Left colon (tissue), 2 donors: ENCODE measurements at regions not wholly inside any gene's neighbourhood (a gene's known extent, or its start where the extent isn't known, plus 50 kb on each side); places are given as distances from the start of the nearest gene placed in this dataset.
"Not testable (repeated sequence)": the region's sequence is repeated elsewhere in the genome, so short reads cannot be mapped to it uniquely, and the experiment has no call there.

Experiments used
- ATAC-seq: fragments of 200-7000 bp; cut with Tn5 transposase; one replicate; pipeline ENCODE4 v1.9.1; 2020; ENCODE audit warnings: mild to moderate bottlenecking, moderate library complexity
- DNase-seq, 2 donors: peaks; one replicate each; pipeline ENCODE4 v3.0.0-alpha.2; 2020
- intact Hi-C, 2 donors: fragments of 100-400 bp; cut with DNase I in 1 of 2; cut with micrococcal nuclease in 1 of 2; formaldehyde crosslinking; loops; one replicate each; pipeline versions ENCODE4 v1.11.2 to v1.14.0; 2022; cut with DNase I, micrococcal nuclease
- donor health status: DM: no; HTN: no; CAD: no.
- donor health status: DM: yes; HTN: yes; CAD: no.

- ATAC-seq, result peak; percentile 60
- peak in 1 of 2 donors; percentile 19 for DNase-seq
- intact Hi-C loops, result no loop called here
Measured at GRCh38 chr18:2223849-2224248, 347.5 kb downstream of the METTL4 start.

DNA sequence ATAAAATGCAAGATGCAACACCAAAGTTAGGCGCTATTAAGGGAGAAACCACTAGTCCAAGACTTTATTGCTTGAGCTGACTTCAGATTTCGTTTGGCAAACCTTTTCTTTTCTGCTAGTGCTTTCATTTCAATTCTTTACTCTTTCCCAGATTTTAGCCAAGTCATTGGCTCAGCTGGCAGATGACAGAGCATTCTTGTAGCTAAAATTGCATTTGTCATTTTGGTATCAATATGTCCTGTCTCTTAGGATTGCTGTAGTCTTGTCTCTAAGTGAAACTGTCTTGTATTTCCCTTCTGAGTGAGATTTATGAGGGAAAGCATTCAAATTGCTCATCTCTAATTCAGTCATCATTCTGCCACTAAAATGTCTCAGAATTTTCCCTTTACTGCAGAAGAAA, 335.1 kb downstream of the METTL4 start:
- no peak for ATAC-seq
- intact Hi-C loops, result no loop called here
- DNase-seq, result no peak

DNA sequence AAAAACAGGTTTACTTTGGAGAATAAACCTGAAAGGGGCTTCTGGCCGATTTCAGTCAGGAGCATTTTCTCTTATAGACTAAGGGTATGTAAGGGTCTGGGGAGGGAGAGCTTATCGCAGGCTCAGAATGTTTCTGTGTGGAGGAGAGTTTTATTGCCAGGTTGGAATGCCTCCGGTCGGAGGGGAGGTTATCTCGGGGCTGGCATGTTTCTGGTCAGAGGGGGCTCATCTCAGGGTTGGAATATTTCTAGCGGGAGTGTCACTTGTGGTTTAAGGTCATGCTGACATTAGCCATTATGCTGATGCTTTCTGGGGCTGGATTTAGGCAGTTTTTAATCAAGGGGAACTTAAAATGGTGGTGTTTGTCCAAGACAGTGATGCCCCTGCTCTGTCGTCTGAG, 333.6 kb downstream of the METTL4 start:
- no peak for DNase-seq
- intact Hi-C loops, result no loop called here
- no peak for ATAC-seq

DNA sequence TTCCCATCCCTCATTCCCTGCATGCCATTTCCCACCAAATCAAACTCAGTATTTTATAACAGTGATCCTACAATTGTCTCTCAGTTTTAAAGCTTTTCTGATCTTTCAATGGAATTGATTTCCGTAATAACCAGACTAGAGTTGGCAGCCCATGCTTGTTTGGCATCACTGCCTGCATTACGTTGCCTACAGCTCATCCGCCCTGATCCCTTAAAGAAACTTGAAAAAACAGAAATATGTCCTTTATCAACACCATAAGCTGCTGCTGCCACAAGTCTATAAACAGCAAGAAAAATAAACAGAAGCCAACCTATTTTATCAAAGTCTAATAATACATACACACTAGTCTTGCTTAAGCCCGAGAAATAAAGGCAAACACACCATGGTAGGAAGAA, 331.0 kb downstream of the METTL4 start:
- DNase-seq (no peak), ATAC-seq (no peak)
- intact Hi-C loops, result no loop called here

GRCh38 chr18:2244641-2245040, 326.7 kb downstream of the METTL4 start:
- intact Hi-C loops, result no loop called here
- no peak for DNase-seq
- ATAC-seq, result no peak

GRCh38 chr18:2247101-2247500, 324.2 kb downstream of the METTL4 start:
- ATAC-seq, DNase-seq, intact Hi-C loops: not testable (repeated sequence)

DNA sequence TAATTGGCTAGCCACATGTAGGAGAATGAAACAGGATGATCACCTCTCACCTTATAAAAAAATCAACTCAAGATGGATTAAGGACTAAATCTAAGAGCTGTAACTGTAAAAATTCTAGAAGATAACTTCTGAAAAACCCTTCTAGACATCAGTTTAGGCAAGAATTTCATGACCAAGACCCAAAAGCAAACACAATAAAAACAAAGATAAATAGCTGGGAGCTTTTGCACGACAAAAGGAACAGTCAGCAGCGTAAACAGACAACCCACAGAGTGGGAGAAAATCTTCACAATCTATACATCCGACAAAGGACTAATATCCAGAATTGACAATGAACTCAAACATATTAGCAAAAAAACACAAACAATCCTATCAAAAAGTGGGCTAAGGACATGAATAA, 316.3 kb downstream of the METTL4 start:
- DNase-seq, result no peak
- intact Hi-C loops, result no loop called here
- ATAC-seq, result no peak

GRCh38 chr18:2256577-2256976, 314.7 kb downstream of the METTL4 start:
- no peak for ATAC-seq
- intact Hi-C loops, result no loop called here
- no peak for DNase-seq

GRCh38 chr18:2258954-2259353, 312.4 kb downstream of the METTL4 start:
- intact Hi-C loops, result no loop called here

GRCh38 chr18:2263303-2263890, 307.9 kb downstream of the METTL4 start:
- DNase-seq (no peak), ATAC-seq (no peak)
- intact Hi-C loops, result no loop called here

More at GRCh38 chr18:2258954-2259353, 312.4 kb downstream of the METTL4 start:
- DNase-seq, result no peak
- no peak for ATAC-seq

- intact Hi-C loops, result no loop called here
Measured at GRCh38 chr18:2274613-2275012, 296.7 kb downstream of the METTL4 start.

DNA sequence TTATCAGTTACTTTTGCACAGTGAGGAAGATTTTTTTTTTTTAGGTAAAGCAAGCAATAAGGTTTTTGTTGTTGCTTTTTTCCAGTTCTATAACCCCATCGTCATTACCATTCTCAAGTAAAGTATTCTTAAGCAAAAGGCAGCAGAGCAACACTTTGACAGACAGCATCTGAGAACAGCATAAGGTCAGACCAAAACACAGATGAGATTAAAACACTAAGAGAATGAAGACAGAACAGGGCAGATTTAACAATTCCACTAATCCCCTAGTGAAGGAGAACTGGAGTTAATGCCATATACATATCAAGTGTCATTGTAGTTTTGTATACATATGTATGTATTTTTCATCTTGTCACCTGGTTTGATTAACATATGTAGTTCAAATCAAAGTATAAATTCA, 290.2 kb downstream of the METTL4 start:
- DNase-seq, result no peak
- intact Hi-C loops, result no loop called here
- no peak for ATAC-seq

More at GRCh38 chr18:2274613-2275012, 296.7 kb downstream of the METTL4 start:
- ATAC-seq (no peak), DNase-seq (no peak)

- ATAC-seq (no peak), DNase-seq (no peak)
- intact Hi-C loops, result no loop called here
Measured at GRCh38 chr18:2281523-2282199, 289.6 kb downstream of the METTL4 start.

DNA sequence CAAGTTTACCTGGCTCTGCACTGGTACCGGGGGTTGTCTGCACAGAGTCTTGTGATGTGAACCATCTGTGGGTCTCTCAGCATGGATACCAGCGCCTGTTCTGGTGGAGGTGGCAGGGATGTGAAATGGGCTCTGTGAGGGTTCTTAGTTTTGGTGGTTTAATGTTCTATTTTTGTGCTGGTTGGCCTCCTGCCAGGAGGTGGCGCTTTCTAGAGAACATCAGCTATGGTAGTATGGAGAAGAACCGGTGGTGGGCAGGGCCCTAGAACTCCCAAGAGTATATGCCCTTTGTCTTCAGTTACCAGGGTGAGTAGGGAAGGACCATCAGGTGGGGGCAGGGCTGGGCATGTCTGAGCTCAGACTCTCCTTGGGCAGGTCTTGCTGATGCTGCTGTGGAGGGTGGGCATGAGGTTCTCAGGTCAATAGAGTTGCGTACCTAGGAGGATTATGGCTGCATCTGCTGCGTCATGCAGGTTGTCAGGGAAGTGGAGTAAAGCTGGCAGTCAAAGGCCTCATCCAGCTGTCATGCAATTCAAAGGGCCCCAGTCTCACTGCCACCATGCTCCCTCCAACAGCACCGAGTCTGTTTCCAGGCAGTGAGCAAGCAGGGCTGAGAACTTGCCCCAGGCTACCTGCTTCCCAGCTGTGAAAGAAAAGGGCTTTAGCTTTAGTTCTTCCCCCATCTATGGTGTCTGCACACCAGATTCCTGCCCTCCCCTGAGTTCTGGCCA, 278.0 kb downstream of the METTL4 start:
- ATAC-seq, result no peak
- intact Hi-C loops, result no loop called here
- no peak for DNase-seq

GRCh38 chr18:2301316-2301715, 270.0 kb downstream of the METTL4 start:
- no peak for ATAC-seq
- DNase-seq, result no peak
- intact Hi-C loops, result no loop called here

GRCh38 chr18:2302012-2302411, 269.3 kb downstream of the METTL4 start:
- ATAC-seq, result no peak
- no peak for DNase-seq
- intact Hi-C loops, result no loop called here

DNA sequence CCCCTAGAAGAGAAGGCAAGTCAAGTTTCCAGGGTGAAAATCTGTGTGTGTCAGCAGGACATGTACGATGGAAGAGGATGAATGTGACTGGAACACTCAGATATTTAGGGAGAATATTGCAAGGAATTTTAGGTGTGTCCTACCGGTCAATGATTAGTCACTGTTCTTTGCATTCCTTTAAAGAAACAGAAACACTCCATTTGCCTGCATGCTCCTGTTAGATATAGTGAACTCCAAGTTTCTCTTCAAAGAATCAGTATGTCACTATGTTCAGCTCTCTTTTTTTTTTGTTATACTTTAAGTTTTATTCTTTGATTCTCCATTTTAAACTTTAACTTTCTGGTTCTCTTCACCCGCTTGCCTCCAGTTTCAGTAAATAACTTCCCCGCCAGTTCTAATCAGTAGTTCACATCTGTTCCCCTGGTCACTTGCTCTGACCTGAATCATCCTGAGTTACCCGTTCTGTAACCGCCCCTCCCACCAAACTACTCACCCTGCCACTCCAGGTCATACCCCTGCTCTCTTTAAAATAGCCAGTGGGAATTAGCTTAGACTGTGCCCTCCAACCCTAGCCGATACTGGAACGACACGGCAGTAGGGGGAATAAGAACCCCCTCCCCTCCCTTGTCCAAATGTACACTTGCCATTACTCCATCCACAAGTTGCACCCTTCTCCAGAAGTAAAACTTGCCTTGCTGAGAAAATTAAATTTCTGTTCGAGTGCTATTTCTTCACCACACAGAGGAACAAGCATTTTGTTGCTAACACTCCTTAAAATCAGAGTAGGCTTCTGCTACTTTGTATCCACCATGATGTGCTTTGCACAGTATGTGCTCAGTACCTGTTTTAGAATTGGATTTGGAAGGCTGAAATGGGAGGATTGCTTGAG, 268.4 kb downstream of the METTL4 start:
- ATAC-seq, result no peak
- DNase-seq, result no peak

DNA sequence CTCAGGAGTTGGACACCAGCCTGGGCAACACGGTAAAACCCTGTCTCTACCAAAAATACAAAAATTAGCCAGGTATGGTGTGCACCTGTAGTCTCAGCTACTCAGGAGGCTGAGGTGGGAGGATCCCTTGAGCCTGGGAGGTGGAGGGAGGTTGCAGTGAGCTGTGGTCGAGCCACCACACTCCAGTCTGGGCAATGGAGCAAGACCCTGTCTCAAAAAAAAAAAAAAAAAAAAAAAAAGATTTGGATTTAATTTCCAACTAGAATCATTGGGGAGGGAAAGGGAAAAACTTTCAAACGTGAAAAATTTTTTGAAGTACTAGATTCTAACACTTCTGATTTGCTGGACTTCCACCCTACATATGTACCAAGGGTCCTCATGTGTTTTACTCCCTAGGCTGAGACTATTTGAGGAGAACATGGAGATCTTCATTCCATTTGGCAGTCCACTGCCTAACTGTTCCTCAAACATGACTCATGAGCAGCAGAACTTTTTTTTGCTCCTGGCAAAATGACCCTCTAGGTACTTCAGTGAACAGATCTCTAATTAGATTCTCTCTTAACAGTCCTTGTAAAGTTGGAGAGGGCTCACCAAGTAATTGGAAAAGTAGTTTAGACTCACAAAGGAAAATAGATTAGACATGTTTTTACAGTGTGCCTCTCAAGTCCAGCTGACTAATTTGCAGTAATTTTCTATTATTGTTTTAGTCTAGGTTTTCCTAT, 267.6 kb downstream of the METTL4 start:
- intact Hi-C loops, result no loop called here
- no peak for ATAC-seq

More for the DNA sequence above, 268.4 kb downstream of the METTL4 start:
- intact Hi-C loops, result no loop called here

More for the DNA sequence above, 267.6 kb downstream of the METTL4 start:
- DNase-seq, result no peak
